ENCODE measurements at regions not wholly inside any gene's neighbourhood (a gene's known extent, or its start where the extent isn't known, plus 50 kb on each side); places are given as distances from the start of the nearest gene placed in this dataset.

DNA sequence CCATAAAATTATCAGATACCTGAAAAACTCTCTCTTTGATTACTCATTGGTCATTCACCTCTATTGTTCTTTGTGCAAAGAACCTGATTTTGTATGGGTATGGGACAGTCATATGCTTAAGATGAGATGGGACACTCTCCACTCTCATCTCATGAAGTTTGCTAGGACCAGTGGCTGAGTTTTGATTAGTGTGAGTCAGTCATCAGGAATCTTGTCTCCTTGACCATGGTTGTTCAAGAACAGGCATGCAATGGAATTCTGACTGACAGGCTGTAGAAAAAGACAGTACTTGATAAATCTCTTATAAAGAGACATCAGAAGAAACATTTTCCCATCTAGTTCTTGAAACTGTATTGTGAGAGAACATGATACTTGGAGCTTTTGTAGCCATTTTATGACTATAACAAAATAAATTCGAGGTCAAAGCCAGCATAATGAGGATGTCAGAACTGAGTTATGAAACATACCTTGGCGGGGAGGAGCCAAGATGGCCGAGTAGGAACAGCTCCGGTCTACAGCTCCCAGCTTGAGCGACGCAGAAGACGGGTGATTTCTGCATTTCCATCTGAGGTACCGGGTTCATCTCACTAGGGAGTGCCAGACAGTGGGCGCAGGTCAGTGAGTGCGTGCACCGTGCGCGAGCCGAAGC is 367.0 kb downstream of the NR4A2 start:
- Histone ChIP-seq H3K27ac (no peak overlapping the region), H3K36me3 (no peaks in the 10 kb centered on the region), H3K27me3 (no peaks in the 10 kb centered on the region), H3K4me3 (no peak overlapping the region), H3K4me1 (no peaks in the 10 kb centered on the region), H3K9me3 (no peaks in the 10 kb centered on the region)
- 96% methylated on average over 14 of the region's 14 CpGs for WGBS, 2 donors
- no peak for DNase-seq
- TF ChIP-seq POLR2AphosphoS5 (IDR thresholded peaks at IDR 0.05) (no peak), POLR2A (IDR thresholded peaks at IDR 0.05) (no peak), EP300 (IDR thresholded peaks at IDR 0.05) (no peak)
- TF ChIP-seq, protein P1, sequence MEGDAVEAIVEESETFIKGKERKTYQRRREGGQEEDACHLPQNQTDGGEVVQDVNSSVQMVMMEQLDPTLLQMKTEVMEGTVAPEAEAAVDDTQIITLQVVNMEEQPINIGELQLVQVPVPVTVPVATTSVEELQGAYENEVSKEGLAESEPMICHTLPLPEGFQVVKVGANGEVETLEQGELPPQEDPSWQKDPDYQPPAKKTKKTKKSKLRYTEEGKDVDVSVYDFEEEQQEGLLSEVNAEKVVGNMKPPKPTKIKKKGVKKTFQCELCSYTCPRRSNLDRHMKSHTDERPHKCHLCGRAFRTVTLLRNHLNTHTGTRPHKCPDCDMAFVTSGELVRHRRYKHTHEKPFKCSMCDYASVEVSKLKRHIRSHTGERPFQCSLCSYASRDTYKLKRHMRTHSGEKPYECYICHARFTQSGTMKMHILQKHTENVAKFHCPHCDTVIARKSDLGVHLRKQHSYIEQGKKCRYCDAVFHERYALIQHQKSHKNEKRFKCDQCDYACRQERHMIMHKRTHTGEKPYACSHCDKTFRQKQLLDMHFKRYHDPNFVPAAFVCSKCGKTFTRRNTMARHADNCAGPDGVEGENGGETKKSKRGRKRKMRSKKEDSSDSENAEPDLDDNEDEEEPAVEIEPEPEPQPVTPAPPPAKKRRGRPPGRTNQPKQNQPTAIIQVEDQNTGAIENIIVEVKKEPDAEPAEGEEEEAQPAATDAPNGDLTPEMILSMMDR (IDR thresholded peaks at IDR 0.05): no peak
- ATAC-seq (ENCODE audit: low FRiP score in 2 of 2): no peak

DNA sequence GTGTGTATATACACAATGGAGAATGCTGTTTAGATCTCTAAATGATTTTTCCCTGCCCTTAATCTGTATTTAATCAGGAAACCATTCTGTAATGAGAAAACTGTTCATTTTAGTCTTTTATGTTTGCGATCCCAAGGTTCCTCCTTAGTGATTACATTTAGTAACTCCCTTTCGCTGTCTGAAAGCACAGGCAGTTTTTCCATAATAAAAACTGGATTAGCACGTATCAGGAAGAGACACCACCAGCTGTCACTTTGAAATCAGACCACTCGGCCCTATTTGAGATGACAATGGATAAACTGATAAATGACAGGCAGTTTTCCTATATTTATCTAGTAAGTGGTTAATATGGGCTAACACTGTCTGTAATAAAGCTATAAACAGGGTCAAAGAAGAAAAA is 370.9 kb downstream of the NR4A2 start:
- Histone ChIP-seq H3K9me3 (no peaks in the 10 kb centered on the region), H3K4me3 (no peak overlapping the region), H3K27me3 (no peaks in the 10 kb centered on the region), H3K27ac (no peak overlapping the region), H3K36me3 (no peaks in the 10 kb centered on the region), H3K4me1 (peaks cover 0 to 3% (median 0%) of the 10 kb centered on the region in 4 donors)
- ATAC-seq (ENCODE audit: low FRiP score in 2 of 2) (no peak), DNase-seq (no peak)
- 77 to 79% methylated on average over 4 of the region's 4 CpGs for WGBS, 2 donors
- TF ChIP-seq, protein P1 (IDR thresholded peaks at IDR 0.05): no peak
- no peak for TF ChIP-seq POLR2AphosphoS5 (IDR thresholded peaks at IDR 0.05)
- no peak for TF ChIP-seq EP300 (IDR thresholded peaks at IDR 0.05)
- TF ChIP-seq POLR2A (IDR thresholded peaks at IDR 0.05): no peak

DNA sequence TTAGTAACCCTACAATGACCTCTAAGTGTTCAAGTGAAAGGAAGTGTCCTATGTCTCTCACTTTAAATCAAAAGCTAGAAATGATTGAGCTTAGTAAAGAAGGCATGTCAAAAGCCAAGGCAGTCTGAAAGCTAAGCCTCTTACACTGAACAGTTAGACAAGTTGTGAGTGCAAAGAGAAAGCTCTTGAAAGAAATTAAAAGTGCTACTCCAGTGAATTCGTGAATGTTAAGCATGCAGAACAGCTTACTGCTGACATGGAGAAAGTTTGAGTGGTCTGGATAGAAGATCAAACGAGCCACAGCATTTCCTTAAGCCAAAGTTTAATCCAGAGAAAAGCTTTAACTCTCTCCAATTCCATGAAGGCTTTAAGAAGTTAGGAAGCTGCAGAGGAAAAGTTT is 373.7 kb downstream of the NR4A2 start:
- Histone ChIP-seq H3K36me3 (no peaks in the 10 kb centered on the region), H3K27me3 (no peaks in the 10 kb centered on the region), H3K4me1 (peaks cover 0 to 3% (median 0%) of the 10 kb centered on the region in 4 donors), H3K4me3 (no peak overlapping the region), H3K9me3 (no peaks in the 10 kb centered on the region), H3K27ac (no peak overlapping the region)
- TF ChIP-seq POLR2AphosphoS5 (IDR thresholded peaks at IDR 0.05) (no peak), POLR2A (IDR thresholded peaks at IDR 0.05) (no peak), EP300 (IDR thresholded peaks at IDR 0.05) (no peak)
- TF ChIP-seq, protein P1 (IDR thresholded peaks at IDR 0.05): no peak
- 35 to 50% methylated on average over 2 of the region's 2 CpGs for WGBS, 2 donors
- ATAC-seq (ENCODE audit: low FRiP score in 2 of 2) (no peak), DNase-seq (no peak)

DNA sequence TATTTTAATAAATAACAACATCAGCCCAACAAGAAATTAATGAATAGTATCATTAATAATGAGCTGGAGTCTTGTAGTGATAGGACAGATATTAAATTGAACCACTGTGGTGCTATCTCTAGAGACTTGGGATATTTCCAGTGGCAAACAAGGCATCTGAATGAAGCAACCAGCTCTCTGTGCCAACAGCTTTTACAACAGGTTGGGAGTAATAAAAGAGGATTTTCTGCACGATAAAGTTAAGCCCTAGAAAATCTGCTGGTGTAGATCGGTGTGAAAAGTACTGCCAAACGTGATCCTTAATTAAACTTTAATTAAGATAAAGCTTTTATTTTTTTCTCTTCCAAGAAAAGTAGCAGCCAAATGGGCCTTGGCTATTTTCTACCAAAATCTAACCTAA is 385.5 kb downstream of the NR4A2 start:
- Histone ChIP-seq H3K27ac (no peak overlapping the region), H3K36me3 (no peaks in the 10 kb centered on the region), H3K4me3 (no peak overlapping the region), H3K27me3 (no peaks in the 10 kb centered on the region), H3K4me1 (no peaks in the 10 kb centered on the region), H3K9me3 (no peaks in the 10 kb centered on the region)
- WGBS, 2 donors: 76 to 85% methylated on average over 3 of the region's 3 CpGs
- ATAC-seq (ENCODE audit: low FRiP score in 2 of 2) (no peak), DNase-seq (no peak)
- TF ChIP-seq EP300 (IDR thresholded peaks at IDR 0.05) (no peak), POLR2A (IDR thresholded peaks at IDR 0.05) (no peak)
- TF ChIP-seq, protein P1 (IDR thresholded peaks at IDR 0.05): no peak

DNA sequence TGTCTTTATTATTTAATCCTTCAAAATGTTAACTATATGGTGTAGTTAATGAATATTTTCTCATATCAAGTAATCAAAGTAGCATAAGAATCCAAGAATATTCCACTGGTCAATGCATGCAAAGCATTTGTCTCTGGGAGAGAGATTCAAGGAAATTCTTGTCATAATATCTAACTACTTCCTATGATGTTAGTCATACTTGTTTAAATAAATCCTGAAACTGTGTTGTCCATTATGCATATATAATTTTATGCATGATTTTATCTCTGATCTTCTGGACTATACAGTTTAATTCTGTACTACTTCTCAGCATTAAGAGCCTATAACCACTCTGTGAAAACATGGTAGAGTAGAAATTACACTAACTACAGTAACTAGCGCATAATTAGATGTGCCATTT is 388.3 kb downstream of the NR4A2 start:
- no peaks in the 10 kb centered on the region for H3K9me3 ChIP-seq
- no peaks in the 10 kb centered on the region for H3K36me3 ChIP-seq
- no peak overlapping the region for H3K4me3 ChIP-seq
- ATAC-seq (ENCODE audit: low FRiP score in 2 of 2): no peak
- H3K4me1 ChIP-seq: no peaks in the 10 kb centered on the region
- no peaks in the 10 kb centered on the region for H3K27me3 ChIP-seq
- WGBS, 2 donors: 0% methylated on average over 1 of the region's 1 CpG
- TF ChIP-seq POLR2AphosphoS5 (IDR thresholded peaks at IDR 0.05) (no peak), EP300 (IDR thresholded peaks at IDR 0.05) (no peak), POLR2A (IDR thresholded peaks at IDR 0.05) (no peak)
- TF ChIP-seq, protein P1 (IDR thresholded peaks at IDR 0.05): no peak
- H3K27ac ChIP-seq: no peak overlapping the region
- no peak for DNase-seq
